GM23248 (cell line): ENCODE measurements at regions not wholly inside any gene's neighbourhood (a gene's known extent, or its start where the extent isn't known, plus 50 kb on each side); places are given as distances from the start of the nearest gene placed in this dataset.
"Not testable (repeated sequence)": the region's sequence is repeated elsewhere in the genome, so short reads cannot be mapped to it uniquely, and the experiment has no call there.

Experiments used
- DNase-seq: peaks from one replicate; pipeline ENCODE4 v3.0.0-alpha.2; 2015
- H2AFZ ChIP-seq: fragments of 200-600 bp; sonication (generic); 2 replicates; pipeline ENCODE4 v1.6.1; 2016; ENCODE audit warnings: antibody characterized with exemption
- H3F3A ChIP-seq: fragments of 200-600 bp; sonication (generic); 2 replicates; pipeline ENCODE4 v1.6.1; 2016; ENCODE audit warnings: mild to moderate bottlenecking, antibody characterized with exemption, mixed run types; ENCODE audit not compliant: insufficient read depth
- H3K27ac ChIP-seq: fragments of 200-600 bp; sonication (generic); 2 replicates; pipeline ENCODE4 v1.5.1; 2016; ENCODE audit warnings: mild to moderate bottlenecking
- H3K27me3 ChIP-seq: fragments of 200-600 bp; sonication (generic); replicated peaks from 2 replicates; pipeline ENCODE4 v1.6.1; 2016; ENCODE audit warnings: mild to moderate bottlenecking; ENCODE audit not compliant: insufficient read depth
- H3K36me3 ChIP-seq: fragments of 200-600 bp; sonication (generic); 2 replicates; pipeline ENCODE4 v1.6.1; 2016; ENCODE audit warnings: low read depth, mild to moderate bottlenecking
- H3K4me1 ChIP-seq: fragments of 200-600 bp; sonication (generic); 2 replicates; pipeline ENCODE4 v1.6.1; 2016; ENCODE audit warnings: mild to moderate bottlenecking; ENCODE audit not compliant: insufficient read depth
- H3K4me2 ChIP-seq: fragments of 200-600 bp; sonication (generic); one replicate; pipeline ENCODE4 v1.6.1; 2016; ENCODE audit warnings: mild to moderate bottlenecking; ENCODE audit not compliant: unreplicated experiment
- H3K4me3 ChIP-seq: fragments of 200-600 bp; sonication (generic); 2 replicates; pipeline ENCODE4 v1.5.1; 2016; ENCODE audit warnings: mild to moderate bottlenecking
- H3K79me2 ChIP-seq: fragments of 200-600 bp; sonication (generic); 2 replicates; pipeline ENCODE4 v1.6.1; 2016; ENCODE audit warnings: mild to moderate bottlenecking; ENCODE audit not compliant: insufficient read depth
- H3K9ac ChIP-seq: fragments of 200-600 bp; sonication (generic); 2 replicates; pipeline ENCODE4 v1.6.1; 2016; ENCODE audit warnings: mild to moderate bottlenecking
- H3K9me2 ChIP-seq: fragments of 200-600 bp; sonication (generic); 2 replicates; pipeline ENCODE4 v1.6.1; 2016; ENCODE audit warnings: mixed run types, mild to moderate bottlenecking, moderate library complexity; ENCODE audit not compliant: insufficient read depth
- H3K9me3 ChIP-seq: fragments of 200-600 bp; sonication (generic); one replicate; pipeline ENCODE4 v1.6.1; 2017; ENCODE audit warnings: low read depth
- H4K20me1 ChIP-seq: fragments of 200-600 bp; sonication (generic); 2 replicates; pipeline ENCODE4 v1.6.0; 2016; ENCODE audit not compliant: insufficient read depth
- EZH2 ChIP-seq: fragments of 200-600 bp; sonication (generic); IDR thresholded peaks from 2 replicates; pipeline ENCODE4 v1.6.1; 2018; ENCODE audit warnings: antibody characterized with exemption, mild to moderate bottlenecking; ENCODE audit not compliant: insufficient read depth, poor library complexity, severe bottlenecking
- EZH2phosphoT487 ChIP-seq: fragments of 200-600 bp; sonication (generic); IDR thresholded peaks from 2 replicates; pipeline ENCODE4 v1.6.1; 2018; ENCODE audit warnings: antibody characterized with exemption, moderate library complexity, mild to moderate bottlenecking, low read depth; ENCODE audit not compliant: insufficient read depth
- WGBS, 2 experiments: methylation state at CpG; one replicate each; pipeline ENCODE4 v1.1.6; 2015 to 2017; ENCODE audit warnings: low lambda C conversion rate in 2 of 2, low coverage in 1 of 2; ENCODE audit errors: missing lambda C conversion rate in 2 of 2; 5-methylcytosine and 5-hydroxymethylcytosine counted together
- in situ Hi-C: fragments of 300-500 bp; cut with MboI; formaldehyde crosslinking; loops from 2 replicates; pipeline ENCODE4 v1.15.0; 2020

DNA sequence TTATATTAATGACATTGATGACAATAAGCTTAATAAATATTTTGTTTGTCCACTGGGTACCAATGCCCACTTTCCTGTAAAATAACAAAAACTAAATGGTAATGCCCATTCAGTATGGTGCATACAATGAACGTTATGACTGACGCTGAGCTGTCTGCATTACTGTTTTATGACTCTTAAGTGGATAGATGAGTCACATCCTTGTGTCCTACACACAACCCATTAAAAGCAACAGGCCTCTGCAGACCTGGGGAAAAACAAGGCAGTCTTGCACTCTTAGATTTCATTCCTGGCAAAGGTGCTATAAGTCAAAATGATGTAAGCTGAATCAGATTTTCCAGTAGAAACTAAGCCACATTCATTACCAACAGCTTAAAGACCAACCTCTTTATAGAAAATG, 176.3 kb upstream of the TMEM45B start:
- H3K27ac ChIP-seq = peak overlapping the region; percentile 76
- peak overlapping the region; percentile 13 for H3K4me2 ChIP-seq
- no peak overlapping the region for H2AFZ ChIP-seq
- H3K4me1 ChIP-seq = peaks cover 46% of the 10 kb centered on the region
- no peaks in the 10 kb centered on the region for H3K79me2 ChIP-seq
- no peak overlapping the region for H3K4me3 ChIP-seq
- DNase-seq = peak; percentile 97
- no peaks in the 10 kb centered on the region for H3K36me3 ChIP-seq
- TF ChIP-seq EZH2 = no peak
- TF ChIP-seq EZH2phosphoT487 = no peak
- no peak overlapping the region for H3K9ac ChIP-seq
- H3K9me2 ChIP-seq = no peaks in the 10 kb centered on the region
- no peaks in the 10 kb centered on the region for H4K20me1 ChIP-seq
- 0% methylated on average over 2 of the region's 2 CpGs for WGBS, 2 experiments
- H3F3A ChIP-seq = peaks cover 34% of the 10 kb centered on the region
- H3K27me3 ChIP-seq = no peaks in the 10 kb centered on the region
- in situ Hi-C loops = no loop called here
- H3K9me3 ChIP-seq = no peaks in the 10 kb centered on the region

DNA sequence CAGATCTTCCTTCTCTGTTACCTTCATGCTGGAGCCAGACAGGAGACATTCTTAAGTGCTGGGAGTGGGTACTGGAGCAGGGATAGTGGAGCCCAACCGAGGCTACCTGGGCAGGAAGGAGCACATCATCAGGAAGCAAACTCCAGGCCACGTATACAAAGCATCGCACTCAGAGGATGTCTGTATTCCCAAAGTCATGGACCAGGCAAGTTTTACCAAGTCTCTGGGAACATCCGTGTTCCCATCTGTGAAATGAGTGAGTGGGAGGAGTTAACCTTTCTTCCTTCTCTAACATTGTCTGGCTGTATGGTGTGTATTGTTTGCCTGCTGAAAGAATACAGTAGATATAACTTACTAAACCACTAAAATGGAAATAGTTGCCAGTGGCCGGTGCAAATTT, 175.0 kb upstream of the TMEM45B start:
- no peak overlapping the region for H3K9ac ChIP-seq

DNA sequence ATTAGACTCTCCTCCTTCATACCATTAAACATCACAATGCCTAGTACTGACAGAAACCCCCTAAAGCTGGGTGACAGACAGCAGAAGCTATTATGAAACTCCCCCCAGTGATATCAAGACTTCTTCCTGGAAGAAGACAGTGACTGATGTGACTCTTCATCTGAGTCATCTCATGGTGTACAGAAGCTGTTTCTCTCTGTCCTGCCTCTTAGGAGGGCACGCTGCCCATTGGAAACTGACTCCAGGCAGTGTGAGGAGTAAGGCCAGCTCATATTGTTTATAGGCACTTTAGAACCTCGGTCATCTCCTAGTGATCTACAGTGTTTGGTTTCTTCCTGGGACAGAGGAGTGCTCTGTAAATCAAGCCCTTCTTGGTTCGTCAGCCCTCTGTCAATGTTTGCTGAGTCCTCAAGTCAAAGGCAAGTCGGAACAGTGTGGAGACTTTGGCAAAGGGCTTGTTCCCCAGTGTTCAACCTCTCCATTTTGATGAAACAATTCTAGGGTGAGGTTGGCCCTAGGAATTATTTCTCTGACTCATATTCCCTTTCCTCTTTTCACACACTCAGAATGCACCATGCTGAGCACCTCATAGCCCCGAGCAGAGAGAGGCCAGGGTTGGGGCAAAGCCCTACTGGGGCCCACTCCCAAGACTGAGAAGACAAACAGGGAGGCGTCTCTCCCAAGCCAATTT, 172.5 kb upstream of the TMEM45B start:
- no peaks in the 10 kb centered on the region for H3K9me2 ChIP-seq
- H3K36me3 ChIP-seq = no peaks in the 10 kb centered on the region
- H2AFZ ChIP-seq = peak overlapping the region; percentile 72
- H3K9ac ChIP-seq = no peak overlapping the region
- in situ Hi-C loops = no loop called here
- peaks cover 34% of the 10 kb centered on the region for H3F3A ChIP-seq
- H4K20me1 ChIP-seq = no peaks in the 10 kb centered on the region
- H3K4me2 ChIP-seq = peak overlapping the region; percentile 53
- no peaks in the 10 kb centered on the region for H3K79me2 ChIP-seq
- no peaks in the 10 kb centered on the region for H3K9me3 ChIP-seq
- H3K4me3 ChIP-seq = 0 out of 2 replicates have a peak overlapping the region, but pooled peaks have one; percentile 18
- peak overlapping the region; percentile 86 for H3K27ac ChIP-seq
- H3K27me3 ChIP-seq = no peaks in the 10 kb centered on the region
- DNase-seq = peak; percentile 86
- H3K4me1 ChIP-seq = peaks cover 31% of the 10 kb centered on the region
- WGBS, 2 experiments = 22 to 26% methylated on average over 6 of the region's 6 CpGs
- TF ChIP-seq EZH2 = no peak
- no peak for TF ChIP-seq EZH2phosphoT487

More for the DNA sequence above, 175.0 kb upstream of the TMEM45B start:
- Histone ChIP-seq H3F3A (peaks cover 34% of the 10 kb centered on the region), H3K4me3 (no peak overlapping the region), H3K9me2 (no peaks in the 10 kb centered on the region), H3K4me2 (no peak overlapping the region), H3K9me3 (no peaks in the 10 kb centered on the region), H3K27me3 (no peaks in the 10 kb centered on the region), H2AFZ (no peak overlapping the region), H3K36me3 (no peaks in the 10 kb centered on the region), H3K4me1 (peaks cover 46% of the 10 kb centered on the region), H3K27ac (no peak overlapping the region), H4K20me1 (no peaks in the 10 kb centered on the region), H3K79me2 (no peaks in the 10 kb centered on the region)
- in situ Hi-C loops = no loop called here
- no peak for TF ChIP-seq EZH2phosphoT487
- no peak for TF ChIP-seq EZH2
- 73 to 77% methylated on average over 5 of the region's 5 CpGs for WGBS, 2 experiments
- DNase-seq = no peak

DNA sequence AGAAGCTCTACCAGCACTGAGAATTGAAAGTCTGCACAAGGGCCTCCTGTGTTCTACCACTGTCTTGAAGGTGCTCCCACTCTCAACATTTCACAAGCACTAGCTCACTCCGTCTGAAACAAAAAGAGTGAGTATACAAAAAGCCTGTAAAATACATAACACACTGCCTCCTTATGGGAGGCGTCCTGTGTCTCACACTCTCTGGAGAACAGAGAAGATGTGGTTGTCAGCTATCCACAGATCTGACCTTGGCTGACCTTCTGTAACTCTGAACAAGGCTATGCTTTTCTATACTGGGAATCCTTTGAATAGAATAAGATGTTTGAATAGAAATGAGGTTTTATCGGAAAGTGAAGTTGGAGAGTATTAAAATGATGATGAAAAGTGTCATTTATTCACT, 171.3 kb upstream of the TMEM45B start:
- TF ChIP-seq EZH2 (no peak), EZH2phosphoT487 (no peak)
- no peaks in the 10 kb centered on the region for H3K27me3 ChIP-seq
- no peaks in the 10 kb centered on the region for H3K9me3 ChIP-seq
- no peaks in the 10 kb centered on the region for H3K36me3 ChIP-seq
- no peaks in the 10 kb centered on the region for H4K20me1 ChIP-seq
- no peak overlapping the region for H3K4me3 ChIP-seq
- H3K9me2 ChIP-seq = no peaks in the 10 kb centered on the region
- peaks cover 29% of the 10 kb centered on the region for H3F3A ChIP-seq
- H3K4me1 ChIP-seq = peaks cover 23% of the 10 kb centered on the region
- WGBS, 2 experiments = 59 to 76% methylated on average over 3 of the region's 3 CpGs
- no peak overlapping the region for H3K4me2 ChIP-seq
- no peak for DNase-seq
- H2AFZ ChIP-seq = no peak overlapping the region
- no peaks in the 10 kb centered on the region for H3K79me2 ChIP-seq
- in situ Hi-C loops = no loop called here
- no peak overlapping the region for H3K9ac ChIP-seq
- no peak overlapping the region for H3K27ac ChIP-seq

DNA sequence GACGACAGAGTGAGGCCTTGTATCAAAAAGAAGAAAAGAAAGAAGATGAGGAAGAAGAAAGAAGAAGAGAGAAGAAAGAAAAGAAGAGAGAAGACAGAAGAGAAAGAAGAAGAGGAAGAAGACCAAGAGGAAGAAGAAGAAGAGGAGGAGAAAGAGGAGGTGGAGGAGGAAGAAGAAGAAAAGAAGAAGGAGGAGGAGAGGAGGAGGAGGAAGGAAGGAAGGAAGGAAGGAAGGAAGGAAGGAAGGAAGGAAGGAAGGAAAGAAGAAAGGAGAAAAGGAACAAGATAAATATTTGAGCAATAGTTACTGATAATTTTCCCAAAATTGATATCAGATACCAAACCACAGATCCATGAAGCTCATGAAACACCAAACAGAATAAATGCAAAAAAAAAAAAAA, 169.7 kb upstream of the TMEM45B start:
- TF ChIP-seq EZH2 (no peak), EZH2phosphoT487 (no peak)
- DNase-seq = no peak
- Histone ChIP-seq H3K79me2 (no peaks in the 10 kb centered on the region), H3K36me3 (no peaks in the 10 kb centered on the region), H3F3A (peaks cover 15% of the 10 kb centered on the region), H3K27me3 (no peaks in the 10 kb centered on the region), H3K4me3 (no peak overlapping the region), H3K27ac (no peak overlapping the region), H3K4me1 (peaks cover 15% of the 10 kb centered on the region), H2AFZ (no peak overlapping the region), H3K9me3 (no peaks in the 10 kb centered on the region), H3K9me2 (no peaks in the 10 kb centered on the region), H3K9ac (no peak overlapping the region), H3K4me2 (no peak overlapping the region), H4K20me1 (no peaks in the 10 kb centered on the region)
- 17 to 42% methylated on average over 1 of the region's 1 CpG for WGBS, 2 experiments
- in situ Hi-C loops = no loop called here

DNA sequence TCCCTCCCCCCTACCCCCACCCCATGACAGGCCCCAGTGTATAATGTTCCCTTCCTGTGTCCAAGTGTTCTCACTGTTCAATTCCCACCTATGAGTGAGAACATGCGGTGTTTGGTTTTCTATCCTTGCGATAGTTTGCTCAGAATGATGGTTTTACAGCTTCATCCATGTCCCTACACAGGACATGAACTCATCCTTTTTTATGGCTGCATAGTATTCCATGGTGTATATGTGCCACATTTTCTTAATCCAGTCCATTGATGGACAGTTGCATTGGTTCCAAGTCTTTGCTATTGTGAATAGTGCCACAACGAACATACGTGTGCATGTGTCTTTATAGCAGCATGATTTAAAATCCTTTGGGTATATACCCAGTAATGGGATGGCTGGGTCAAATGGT, 165.6 kb upstream of the TMEM45B start:
- H2AFZ ChIP-seq, H3K9me2 ChIP-seq, H3K79me2 ChIP-seq, DNase-seq, H4K20me1 ChIP-seq, H3F3A ChIP-seq, H3K9me3 ChIP-seq, H3K4me1 ChIP-seq, H3K4me3 ChIP-seq, H3K27ac ChIP-seq, H3K27me3 ChIP-seq, H3K9ac ChIP-seq, H3K36me3 ChIP-seq, H3K4me2 ChIP-seq, in situ Hi-C loops: not testable (repeated sequence)
- WGBS, 2 experiments = 67 to 89% methylated on average over 4 of the region's 4 CpGs
